ENCODE measurements at regions not wholly inside any gene's neighbourhood (a gene's known extent, or its start where the extent isn't known, plus 50 kb on each side); places are given as distances from the start of the nearest gene placed in this dataset.
"Not testable (repeated sequence)": the region's sequence is repeated elsewhere in the genome, so short reads cannot be mapped to it uniquely, and the experiment has no call there.

GRCh38 chr5:62779010-62779422 is 200.4 kb downstream of the LRRC70 start:
- no peaks in the 10 kb centered on the region for H3K36me3 ChIP-seq (ENCODE audit: control insufficient read depth, insufficient read depth, low read length)
- no peaks in the 10 kb centered on the region for H3K27me3 ChIP-seq (ENCODE audit: control insufficient read depth, insufficient read depth, low read length)
- H3K9me3 ChIP-seq (ENCODE audit: control insufficient read depth, low read depth, low read length) = no peaks in the 10 kb centered on the region
- no peak overlapping the region for H3K4me3 ChIP-seq (ENCODE audit: low read length)
- WGBS (ENCODE audit: insufficient coverage, low lambda C conversion rate) = 20% methylated on average over 5 of the region's 5 CpGs
- DNase-seq = peak; percentile 26 to 41
- no peak overlapping the region for H3K27ac ChIP-seq (ENCODE audit: low read length)
- no peaks in the 10 kb centered on the region for H3K4me1 ChIP-seq (ENCODE audit: control insufficient read depth, insufficient read depth, low read length)

GRCh38 chr5:62778316-62779009 is 199.8 kb downstream of the LRRC70 start:
- 75% methylated on average over 2 of the region's 3 CpGs for WGBS (ENCODE audit: insufficient coverage, low lambda C conversion rate)
- DNase-seq = no peak
- H3K4me1 ChIP-seq (ENCODE audit: control insufficient read depth, insufficient read depth, low read length) = no peaks in the 10 kb centered on the region
- no peaks in the 10 kb centered on the region for H3K36me3 ChIP-seq (ENCODE audit: control insufficient read depth, insufficient read depth, low read length)
- no peaks in the 10 kb centered on the region for H3K9me3 ChIP-seq (ENCODE audit: control insufficient read depth, low read depth, low read length)
- no peak overlapping the region for H3K27ac ChIP-seq (ENCODE audit: low read length)
- H3K27me3 ChIP-seq (ENCODE audit: control insufficient read depth, insufficient read depth, low read length) = no peaks in the 10 kb centered on the region
- H3K4me3 ChIP-seq (ENCODE audit: low read length) = no peak overlapping the region

DNA sequence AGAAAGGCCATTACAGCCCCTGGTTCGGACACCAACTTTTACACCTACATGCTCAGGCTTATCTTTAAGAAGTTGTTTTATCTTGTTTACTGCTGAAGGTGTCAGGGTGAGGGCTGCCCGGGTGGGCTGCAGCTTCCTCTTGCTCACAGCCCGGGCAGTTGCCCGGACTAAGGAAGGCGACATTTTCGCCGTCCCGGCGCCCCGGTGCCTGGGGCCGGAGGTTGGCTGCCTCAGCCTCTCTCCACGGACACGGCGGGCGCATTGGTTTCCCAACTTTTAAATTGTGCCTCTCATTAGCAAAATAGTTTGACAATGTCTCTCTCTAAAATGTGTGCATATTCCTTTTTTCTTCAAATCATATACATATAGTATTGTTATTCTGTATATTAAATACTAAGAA is 198.5 kb downstream of the LRRC70 start:
- H3K27ac ChIP-seq (ENCODE audit: low read length); H3K27me3 ChIP-seq (ENCODE audit: control insufficient read depth, insufficient read depth, low read length); H3K36me3 ChIP-seq (ENCODE audit: control insufficient read depth, insufficient read depth, low read length); H3K9me3 ChIP-seq (ENCODE audit: control insufficient read depth, low read depth, low read length); DNase-seq; H3K4me3 ChIP-seq (ENCODE audit: low read length); H3K4me1 ChIP-seq (ENCODE audit: control insufficient read depth, insufficient read depth, low read length): not testable (repeated sequence)
- no CpG with 5 or more reads among the region's 15 CpGs for WGBS (ENCODE audit: insufficient coverage, low lambda C conversion rate)

GRCh38 chr5:62776592-62776991 is 198.0 kb downstream of the LRRC70 start:
- not testable (repeated sequence) for H3K27me3 ChIP-seq (ENCODE audit: control insufficient read depth, insufficient read depth, low read length); H3K9me3 ChIP-seq (ENCODE audit: control insufficient read depth, low read depth, low read length); H3K4me1 ChIP-seq (ENCODE audit: control insufficient read depth, insufficient read depth, low read length); H3K27ac ChIP-seq (ENCODE audit: low read length); H3K36me3 ChIP-seq (ENCODE audit: control insufficient read depth, insufficient read depth, low read length); H3K4me3 ChIP-seq (ENCODE audit: low read length); DNase-seq
- WGBS (ENCODE audit: insufficient coverage, low lambda C conversion rate) = no CpG with 5 or more reads among the region's 5 CpGs

DNA sequence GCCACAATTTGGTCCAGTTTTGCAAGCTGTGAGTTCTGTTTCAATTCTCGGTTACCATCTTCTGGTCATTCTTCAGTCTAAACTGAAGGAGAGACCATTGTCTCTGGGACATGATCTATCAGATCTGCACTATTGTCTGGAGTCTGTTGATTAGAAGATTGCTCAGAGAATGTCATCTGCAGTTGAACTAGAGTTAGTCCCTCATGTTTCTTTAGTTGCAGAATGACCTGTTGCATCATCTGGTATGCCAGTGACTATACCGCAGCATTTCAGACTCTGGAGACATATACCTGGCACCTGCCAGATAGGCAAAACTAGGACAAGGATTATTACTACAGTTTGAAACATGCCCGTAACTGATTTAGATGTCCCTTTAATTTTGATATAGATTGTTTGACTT is 194.8 kb downstream of the LRRC70 start:
- WGBS (ENCODE audit: insufficient coverage, low lambda C conversion rate) = no CpG with 5 or more reads among the region's 3 CpGs
- Histone ChIP-seq H3K4me1 (ENCODE audit: control insufficient read depth, insufficient read depth, low read length) (no peaks in the 10 kb centered on the region), H3K27me3 (ENCODE audit: control insufficient read depth, insufficient read depth, low read length) (no peaks in the 10 kb centered on the region), H3K4me3 (ENCODE audit: low read length) (no peak overlapping the region), H3K27ac (ENCODE audit: low read length) (no peak overlapping the region), H3K9me3 (ENCODE audit: control insufficient read depth, low read depth, low read length) (no peaks in the 10 kb centered on the region), H3K36me3 (ENCODE audit: control insufficient read depth, insufficient read depth, low read length) (no peaks in the 10 kb centered on the region)
- DNase-seq = no peak

GRCh38 chr5:62771341-62771740 is 192.7 kb downstream of the LRRC70 start:
- DNase-seq = no peak
- H3K9me3 ChIP-seq (ENCODE audit: control insufficient read depth, low read depth, low read length) = no peaks in the 10 kb centered on the region
- WGBS (ENCODE audit: insufficient coverage, low lambda C conversion rate) = no CpG with 5 or more reads among the region's 1 CpG
- no peaks in the 10 kb centered on the region for H3K27me3 ChIP-seq (ENCODE audit: control insufficient read depth, insufficient read depth, low read length)
- H3K4me3 ChIP-seq (ENCODE audit: low read length) = no peak overlapping the region
- no peak overlapping the region for H3K27ac ChIP-seq (ENCODE audit: low read length)
- no peaks in the 10 kb centered on the region for H3K36me3 ChIP-seq (ENCODE audit: control insufficient read depth, insufficient read depth, low read length)
- no peaks in the 10 kb centered on the region for H3K4me1 ChIP-seq (ENCODE audit: control insufficient read depth, insufficient read depth, low read length)

DNA sequence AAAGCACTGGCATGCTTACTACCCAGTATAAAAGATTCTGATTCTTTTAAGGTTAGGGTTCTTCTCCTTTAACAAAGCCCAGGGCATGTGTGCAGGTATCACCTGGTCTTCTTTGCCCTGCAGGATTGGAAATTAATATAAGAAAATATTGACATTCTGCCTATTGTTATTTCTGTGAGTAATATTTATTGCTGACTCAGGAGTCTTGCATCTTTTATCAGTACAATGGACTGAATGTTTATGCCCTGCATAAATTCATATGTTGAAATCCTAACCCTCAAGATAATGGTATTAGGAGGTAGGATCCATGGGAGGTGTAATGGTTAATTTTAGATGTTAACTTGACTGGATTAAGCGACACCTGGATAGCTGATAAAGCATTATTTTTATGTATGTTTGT is 189.0 kb downstream of the LRRC70 start:
- no peak overlapping the region for H3K27ac ChIP-seq (ENCODE audit: low read length)
- H3K9me3 ChIP-seq (ENCODE audit: control insufficient read depth, low read depth, low read length) = no peaks in the 10 kb centered on the region
- no CpG with 5 or more reads among the region's 1 CpG for WGBS (ENCODE audit: insufficient coverage, low lambda C conversion rate)
- H3K36me3 ChIP-seq (ENCODE audit: control insufficient read depth, insufficient read depth, low read length) = no peaks in the 10 kb centered on the region
- no peaks in the 10 kb centered on the region for H3K27me3 ChIP-seq (ENCODE audit: control insufficient read depth, insufficient read depth, low read length)
- no peaks in the 10 kb centered on the region for H3K4me1 ChIP-seq (ENCODE audit: control insufficient read depth, insufficient read depth, low read length)
- no peak for DNase-seq
- H3K4me3 ChIP-seq (ENCODE audit: low read length) = no peak overlapping the region

- no CpG with 5 or more reads among the region's 2 CpGs for WGBS (ENCODE audit: insufficient coverage, low lambda C conversion rate)
- H3K36me3 ChIP-seq (ENCODE audit: control insufficient read depth, insufficient read depth, low read length) = no peaks in the 10 kb centered on the region
- no peaks in the 10 kb centered on the region for H3K27me3 ChIP-seq (ENCODE audit: control insufficient read depth, insufficient read depth, low read length)
- no peak overlapping the region for H3K27ac ChIP-seq (ENCODE audit: low read length)
- H3K4me3 ChIP-seq (ENCODE audit: low read length) = no peak overlapping the region
- no peaks in the 10 kb centered on the region for H3K4me1 ChIP-seq (ENCODE audit: control insufficient read depth, insufficient read depth, low read length)
- DNase-seq = no peak
- H3K9me3 ChIP-seq (ENCODE audit: control insufficient read depth, low read depth, low read length) = no peaks in the 10 kb centered on the region
These were observed 188.5 kb downstream of the LRRC70 start for GRCh38 chr5:62767077-62767476.

GRCh38 chr5:62762503-62762902 is 183.9 kb downstream of the LRRC70 start:
- H3K27ac ChIP-seq (ENCODE audit: low read length) = no peak overlapping the region
- no CpG with 5 or more reads among the region's 2 CpGs for WGBS (ENCODE audit: insufficient coverage, low lambda C conversion rate)
- H3K4me1 ChIP-seq (ENCODE audit: control insufficient read depth, insufficient read depth, low read length) = no peaks in the 10 kb centered on the region

DNA sequence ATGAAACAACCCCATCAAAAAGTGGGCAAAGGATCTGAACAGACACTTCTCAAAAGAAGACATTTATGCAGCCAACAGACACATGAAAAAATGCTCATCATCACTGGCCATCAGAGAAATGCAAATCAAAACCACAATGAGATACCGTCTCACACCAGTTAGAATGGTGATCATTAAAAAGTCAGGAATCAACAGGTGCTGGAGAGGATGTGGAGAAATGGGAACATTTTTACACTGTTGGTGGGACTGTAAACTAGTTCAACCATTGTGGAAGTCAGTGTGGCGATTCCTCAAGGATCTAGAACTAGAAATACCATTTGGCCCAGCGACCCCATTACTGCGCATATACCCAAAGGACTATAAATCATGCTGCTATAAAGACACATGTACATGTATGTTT is 179.1 kb downstream of the LRRC70 start:
- H3K9me3 ChIP-seq (ENCODE audit: control insufficient read depth, low read depth, low read length); H3K4me3 ChIP-seq (ENCODE audit: low read length); DNase-seq; H3K27me3 ChIP-seq (ENCODE audit: control insufficient read depth, insufficient read depth, low read length); H3K4me1 ChIP-seq (ENCODE audit: control insufficient read depth, insufficient read depth, low read length); H3K27ac ChIP-seq (ENCODE audit: low read length); H3K36me3 ChIP-seq (ENCODE audit: control insufficient read depth, insufficient read depth, low read length): not testable (repeated sequence)
- WGBS (ENCODE audit: insufficient coverage, low lambda C conversion rate) = no CpG with 5 or more reads among the region's 4 CpGs

More at GRCh38 chr5:62762503-62762902, 183.9 kb downstream of the LRRC70 start:
- Histone ChIP-seq H3K36me3 (ENCODE audit: control insufficient read depth, insufficient read depth, low read length) (no peaks in the 10 kb centered on the region), H3K9me3 (ENCODE audit: control insufficient read depth, low read depth, low read length) (no peaks in the 10 kb centered on the region), H3K27me3 (ENCODE audit: control insufficient read depth, insufficient read depth, low read length) (no peaks in the 10 kb centered on the region), H3K4me3 (ENCODE audit: low read length) (no peak overlapping the region)
- no peak for DNase-seq

DNA sequence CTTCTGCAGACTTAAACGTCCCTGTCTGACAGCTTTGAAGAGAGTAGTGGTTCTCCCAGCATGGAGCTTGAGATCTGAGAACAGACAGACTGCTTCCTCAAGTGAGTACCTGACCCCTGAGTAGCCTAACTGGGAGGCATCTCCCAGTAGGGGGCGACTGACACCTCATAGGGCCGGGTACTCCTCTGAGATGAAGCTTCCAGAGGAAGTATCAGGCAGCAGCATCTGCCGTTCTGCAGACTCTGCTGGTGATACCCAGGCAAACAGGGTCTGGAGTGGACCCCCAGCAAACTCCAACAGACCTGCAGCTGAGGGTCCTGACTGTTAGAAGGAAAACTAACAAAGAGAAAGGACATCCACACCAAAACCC is 174.4 kb downstream of the LRRC70 start:
- H3K4me3 ChIP-seq (ENCODE audit: low read length); DNase-seq; H3K9me3 ChIP-seq (ENCODE audit: control insufficient read depth, low read depth, low read length); H3K36me3 ChIP-seq (ENCODE audit: control insufficient read depth, insufficient read depth, low read length); H3K4me1 ChIP-seq (ENCODE audit: control insufficient read depth, insufficient read depth, low read length); H3K27me3 ChIP-seq (ENCODE audit: control insufficient read depth, insufficient read depth, low read length); H3K27ac ChIP-seq (ENCODE audit: low read length): not testable (repeated sequence)
- no CpG with 5 or more reads among the region's 4 CpGs for WGBS (ENCODE audit: insufficient coverage, low lambda C conversion rate)

Data from large intestine (tissue), 3 donors.